Left forelimb (tissue), 1 donor: ENCODE measurements at regions not wholly inside any gene's neighbourhood (a gene's known extent, or its start where the extent isn't known, plus 50 kb on each side); places are given as distances from the start of the nearest gene placed in this dataset.
A peak's percentile ranks its signal among the peaks of the same experiment; 100 is the strongest.
"Not testable (repeated sequence)": the region's sequence is repeated elsewhere in the genome, so short reads cannot be mapped to it uniquely, and the experiment has no call there.

Experiments used
- DNase-seq: peaks from one replicate; pipeline ENCODE4 v3.0.0-alpha.2; 2018; ENCODE audit warnings: low spot score

DNA sequence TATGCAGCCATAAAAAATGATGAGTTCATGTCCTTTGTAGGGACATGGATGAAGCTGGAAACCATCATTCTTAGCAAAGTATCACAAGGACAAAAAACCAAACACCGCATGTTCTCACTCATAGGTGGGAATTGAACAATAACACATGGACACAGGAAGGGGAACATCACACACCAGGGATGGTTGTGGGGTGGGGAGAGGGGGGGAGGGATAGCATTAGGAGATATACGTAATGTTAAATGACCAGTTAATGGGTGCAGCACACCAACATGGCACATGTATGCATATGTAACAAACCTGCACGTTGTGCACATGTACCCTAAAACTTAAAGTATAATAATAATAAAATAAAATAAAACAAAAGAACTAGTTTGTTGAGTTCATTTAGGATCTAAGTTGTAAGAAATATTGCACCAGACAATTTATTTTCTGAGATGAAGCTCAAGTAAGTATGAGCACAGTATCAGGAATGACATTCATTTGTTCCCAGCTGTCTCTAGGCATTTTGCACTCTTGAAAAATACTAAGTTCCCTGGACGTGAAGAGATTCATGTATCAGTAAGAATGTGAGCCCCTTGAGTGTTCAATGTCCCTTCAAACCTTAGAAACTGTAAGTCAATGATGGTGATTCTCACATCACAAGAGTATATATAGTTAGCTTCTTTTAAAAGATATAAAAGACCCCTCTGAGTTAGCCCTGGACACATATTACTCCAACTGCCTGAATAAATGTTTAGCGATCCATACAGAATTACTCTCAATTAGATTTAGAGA, 1519.3 kb upstream of the TPTE start:
- DNase-seq = not testable (repeated sequence)

DNA sequence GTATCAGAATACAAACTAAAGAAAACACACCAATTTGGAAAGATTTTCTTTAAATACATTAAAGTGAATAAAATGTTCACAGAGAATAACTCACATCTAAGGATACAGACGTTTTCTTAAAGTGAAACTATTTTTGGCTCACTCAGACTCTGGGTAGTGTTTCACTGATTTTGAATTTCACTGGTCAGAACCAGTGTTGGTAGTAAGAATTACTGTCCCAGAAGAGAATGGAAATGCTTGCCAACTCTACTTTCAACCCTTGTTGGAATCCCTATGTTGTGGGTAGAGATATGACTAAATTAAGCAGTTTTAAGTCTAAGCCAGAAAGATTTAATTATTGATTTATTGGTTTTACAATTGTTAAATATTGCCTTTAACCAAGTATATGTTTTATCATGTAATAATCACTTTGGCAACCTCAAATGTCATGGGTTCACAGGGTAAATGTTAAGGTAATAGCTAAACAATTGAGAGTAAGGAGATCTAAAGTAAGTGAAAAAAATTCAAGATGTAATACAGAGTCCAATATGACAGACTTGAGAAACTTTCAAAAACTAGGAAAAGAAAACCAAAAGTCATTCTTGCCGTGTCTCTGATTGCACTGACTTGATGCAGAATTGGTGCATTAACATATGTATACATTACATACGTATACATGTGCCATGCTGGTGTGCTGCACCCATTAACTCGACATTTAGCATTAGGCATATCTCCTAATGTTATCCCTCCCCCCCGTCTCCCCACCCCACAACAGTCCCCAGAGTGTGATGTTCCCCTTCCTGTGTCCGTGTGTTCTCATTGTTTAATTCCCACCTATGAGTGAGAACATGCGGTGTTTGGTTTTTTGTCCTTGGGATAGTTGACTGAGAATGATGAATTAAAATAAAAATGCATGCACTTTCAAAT, 1517.2 kb upstream of the TPTE start:
- DNase-seq = not testable (repeated sequence)

DNA sequence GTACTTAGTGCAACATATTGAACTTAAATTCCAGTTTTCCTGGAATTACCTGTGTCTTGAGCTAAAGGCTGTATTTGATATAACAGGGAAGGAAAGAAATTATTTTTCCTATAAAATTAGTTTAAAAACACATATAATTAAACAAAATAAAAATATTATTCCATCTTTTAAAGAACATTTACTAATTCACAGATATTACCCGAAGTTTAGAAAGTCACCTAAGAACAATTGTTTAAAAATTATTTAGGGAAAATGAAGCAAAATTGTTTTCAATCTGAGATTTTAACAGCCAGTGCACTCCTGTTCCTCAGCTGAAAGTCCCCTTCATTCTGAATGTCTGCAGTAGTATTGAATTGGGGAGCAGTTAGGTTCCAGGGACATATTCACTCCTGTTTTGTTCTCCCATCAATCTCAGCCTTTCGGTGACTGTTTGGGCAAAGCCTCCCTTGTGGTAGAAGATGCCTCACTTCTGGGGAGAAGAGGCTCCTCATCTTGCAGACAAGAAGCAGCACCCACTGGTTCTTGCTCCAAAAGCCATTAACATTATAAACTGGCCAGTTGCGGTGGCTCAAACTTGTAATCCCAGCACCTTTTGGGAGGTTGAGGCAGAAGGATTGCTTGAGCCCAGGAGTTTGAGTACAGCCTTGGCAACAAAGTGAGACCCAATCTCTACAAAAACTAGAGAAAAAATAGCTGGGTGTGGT, 1516.4 kb upstream of the TPTE start:
- DNase-seq = not testable (repeated sequence)

DNA sequence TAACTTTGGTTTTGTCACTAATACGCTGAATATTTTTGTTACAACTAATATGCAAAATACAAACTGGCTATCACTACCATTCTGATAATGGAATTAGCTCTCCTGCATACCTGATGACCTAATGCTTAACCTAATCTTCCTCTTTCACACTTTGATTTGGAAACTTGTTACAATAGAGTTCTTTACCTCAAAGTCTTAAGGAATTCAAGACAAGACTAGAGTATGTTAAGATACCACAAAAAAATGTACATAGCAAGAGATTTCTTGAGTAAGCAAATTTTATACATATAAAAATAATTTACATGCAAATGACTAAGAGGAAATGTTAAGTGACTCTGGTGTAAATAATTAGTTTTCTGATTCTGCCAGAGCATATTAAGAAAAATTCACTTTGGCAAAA, 1515.7 kb upstream of the TPTE start:
- not testable (repeated sequence) for DNase-seq

DNA sequence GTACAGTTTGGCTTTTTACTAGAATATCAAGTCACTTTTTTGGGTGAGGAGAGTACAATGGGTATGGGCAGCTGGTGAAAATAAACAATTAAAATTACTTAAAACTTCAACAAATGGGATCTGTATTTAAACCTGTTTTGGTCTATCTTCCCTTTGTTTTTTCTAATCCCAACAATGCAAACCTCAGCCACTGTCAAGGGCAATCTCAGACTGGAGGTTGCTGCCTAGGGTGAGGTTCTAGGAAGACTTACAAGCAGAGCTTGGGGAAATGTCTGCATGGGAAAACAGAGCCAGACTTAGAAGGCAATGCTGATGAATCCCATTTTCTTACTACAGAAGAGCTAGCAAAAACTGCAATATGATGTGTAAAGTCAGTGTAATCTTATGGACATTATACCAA, 1515.3 kb upstream of the TPTE start:
- DNase-seq = not testable (repeated sequence)

DNA sequence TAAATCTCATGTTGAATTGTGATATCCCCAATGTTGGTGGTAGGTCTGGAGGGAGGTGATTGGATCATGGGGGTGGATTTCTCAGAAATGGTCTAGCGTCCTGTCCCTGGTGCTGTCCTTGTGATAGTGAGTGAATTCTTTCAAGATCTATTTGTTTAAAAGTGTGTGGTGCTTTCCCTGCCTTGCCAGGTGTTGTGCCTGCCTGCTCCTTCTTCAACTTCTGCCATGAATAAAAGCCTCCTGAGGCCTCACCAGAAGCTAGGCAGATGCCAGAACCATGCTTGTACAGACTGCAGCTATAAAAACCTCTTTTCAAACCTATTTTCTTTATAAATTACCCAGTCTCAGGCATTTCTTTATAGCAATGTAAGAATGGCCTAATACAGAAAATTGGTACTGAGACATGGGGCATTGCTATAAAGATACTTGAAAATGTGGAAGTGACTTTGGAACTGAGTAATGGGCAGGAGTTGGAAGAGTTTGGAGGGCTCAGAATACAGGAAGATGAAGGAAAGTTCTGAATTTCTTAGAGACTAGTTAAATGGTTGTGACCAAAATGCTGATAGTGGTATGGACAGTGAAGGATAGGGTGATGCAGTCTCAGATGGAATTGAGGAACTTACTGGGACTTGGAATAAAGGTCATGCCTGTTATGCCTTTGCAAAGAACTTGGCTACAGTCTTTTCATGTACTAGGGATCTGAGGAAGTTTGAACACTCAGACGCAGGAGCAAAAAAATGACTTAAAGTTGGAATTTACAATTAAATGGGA, 1514.6 kb upstream of the TPTE start:
- DNase-seq = not testable (repeated sequence)

DNA sequence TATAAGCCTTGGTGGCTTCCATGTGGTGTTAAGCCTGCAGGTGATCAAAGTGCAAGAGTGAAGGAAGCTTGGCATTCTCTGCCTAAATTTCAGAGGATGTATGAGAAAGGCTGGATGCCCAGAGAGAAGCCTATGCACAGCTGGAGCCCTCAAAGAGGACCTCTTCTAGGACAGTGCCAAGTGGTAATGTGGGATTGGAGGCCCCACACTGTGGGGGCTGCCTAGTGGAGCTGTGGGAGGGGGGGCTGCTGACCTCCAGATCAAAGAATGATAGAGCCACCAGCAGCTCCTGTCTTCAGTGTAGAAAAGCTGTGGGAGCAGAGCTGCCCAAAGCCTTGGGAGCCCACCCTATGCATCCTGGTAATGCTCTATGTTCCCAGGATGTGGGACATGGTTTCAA, 1512.7 kb upstream of the TPTE start:
- no peak for DNase-seq

DNA sequence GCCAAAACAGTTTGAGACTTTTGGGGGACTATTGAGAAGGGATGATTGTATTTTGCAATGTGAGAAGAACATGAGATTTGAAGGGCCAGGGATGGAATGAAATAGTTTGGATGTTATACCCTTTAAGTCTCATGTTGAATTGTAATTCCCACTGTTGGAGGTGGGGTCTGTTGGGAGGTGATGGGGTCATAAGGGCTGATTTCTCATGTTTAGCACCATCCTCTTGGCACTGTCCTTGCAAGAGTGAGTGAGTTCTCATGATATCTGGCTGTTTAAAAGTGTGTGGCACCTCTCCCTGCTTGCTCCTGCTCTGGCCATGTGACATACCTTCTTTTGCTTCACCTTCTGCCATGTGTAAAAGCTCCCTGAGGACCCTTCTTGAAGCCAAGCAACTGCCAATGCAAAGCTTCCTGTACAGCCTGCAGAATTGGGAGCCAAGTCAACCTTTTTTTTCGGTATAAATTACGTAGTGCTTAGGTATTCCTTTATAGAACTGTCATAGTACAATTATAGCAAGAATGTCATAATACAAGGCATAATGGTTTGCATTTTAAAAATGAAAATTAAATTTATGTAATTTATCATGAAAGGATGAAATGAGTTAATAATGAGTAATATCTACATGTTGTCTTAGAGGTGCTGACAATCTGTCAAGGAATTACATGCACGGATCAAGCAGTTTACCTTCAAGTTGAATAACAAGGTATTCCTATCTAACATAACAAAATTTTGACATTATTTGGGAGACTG, 1511.9 kb upstream of the TPTE start:
- DNase-seq = not testable (repeated sequence)

DNA sequence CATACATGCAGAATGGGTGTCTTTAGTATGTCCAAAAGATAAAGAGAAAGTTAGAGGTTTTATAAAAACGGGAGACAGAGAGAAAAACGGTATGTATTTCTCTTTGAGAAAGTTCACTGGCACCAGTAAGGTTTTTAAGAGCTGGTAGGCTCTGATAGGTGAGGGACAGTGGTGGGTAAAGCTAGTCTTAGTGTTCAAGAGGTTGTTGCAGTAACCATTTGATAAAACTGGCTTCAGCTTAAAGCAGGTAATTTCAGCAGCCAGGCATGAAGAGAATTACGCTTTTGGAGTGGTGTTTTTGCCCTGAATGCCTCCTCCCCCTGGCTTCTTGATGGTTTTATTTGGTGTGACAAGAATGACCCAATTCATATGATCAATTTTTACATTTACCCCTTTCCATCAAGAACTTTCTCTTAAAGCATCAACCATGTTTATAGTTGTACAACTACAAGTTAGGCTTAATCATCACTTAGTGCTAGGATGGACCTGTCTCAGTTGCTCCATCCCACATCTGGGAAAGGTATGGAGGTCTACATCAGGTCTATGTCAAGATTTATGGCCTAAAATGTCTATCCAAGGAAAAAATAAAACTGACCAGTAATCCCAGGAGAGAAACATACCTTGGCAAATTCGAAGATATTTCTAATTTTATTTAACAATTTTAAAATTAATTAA, 1511.1 kb upstream of the TPTE start:
- not testable (repeated sequence) for DNase-seq

DNA sequence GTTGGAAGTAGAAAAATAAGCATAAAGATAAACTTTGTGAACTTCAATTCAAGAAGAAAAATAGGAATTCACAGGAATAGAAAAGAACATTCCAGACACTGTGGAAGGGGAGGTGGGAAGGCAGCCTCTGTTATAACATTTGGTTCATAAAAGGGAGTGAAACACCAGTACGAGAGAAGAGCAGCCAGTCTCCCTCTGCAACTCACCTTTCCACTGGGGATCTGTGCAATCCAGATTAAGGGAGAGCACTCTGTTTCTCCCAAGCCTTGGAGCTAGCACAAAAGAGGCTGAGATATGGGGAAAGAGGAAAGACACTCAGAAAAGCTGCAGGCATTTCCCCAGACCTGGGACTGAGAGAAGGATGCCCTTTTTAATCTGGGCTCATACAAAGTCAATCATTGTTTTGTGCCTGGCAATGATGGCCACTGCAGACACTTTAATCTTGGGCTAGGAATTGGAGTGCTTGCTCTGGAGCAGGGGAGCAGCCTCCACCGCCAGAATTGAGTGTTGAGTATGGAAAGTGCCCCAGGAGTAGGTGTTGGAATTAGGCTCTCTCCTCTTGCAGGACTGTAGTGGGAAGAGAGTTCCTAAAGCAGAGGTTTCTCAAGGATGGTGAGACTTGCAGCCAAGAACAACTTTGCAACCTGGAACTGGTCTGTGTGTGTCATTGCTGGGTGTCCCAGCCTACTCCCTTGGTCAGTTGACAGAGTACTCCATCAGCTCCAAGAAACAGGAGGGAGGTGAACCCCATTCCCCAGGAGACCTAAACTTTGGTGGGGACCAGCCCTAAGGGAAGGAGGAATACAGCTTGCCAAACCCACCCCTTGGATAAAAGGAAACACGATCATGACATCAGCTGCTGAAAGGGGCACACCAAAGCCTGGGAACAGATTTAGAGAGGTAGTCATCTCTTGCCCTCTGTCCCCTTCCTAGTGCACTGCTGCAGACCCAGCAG, 1510.2 kb upstream of the TPTE start:
- DNase-seq = not testable (repeated sequence)

DNA sequence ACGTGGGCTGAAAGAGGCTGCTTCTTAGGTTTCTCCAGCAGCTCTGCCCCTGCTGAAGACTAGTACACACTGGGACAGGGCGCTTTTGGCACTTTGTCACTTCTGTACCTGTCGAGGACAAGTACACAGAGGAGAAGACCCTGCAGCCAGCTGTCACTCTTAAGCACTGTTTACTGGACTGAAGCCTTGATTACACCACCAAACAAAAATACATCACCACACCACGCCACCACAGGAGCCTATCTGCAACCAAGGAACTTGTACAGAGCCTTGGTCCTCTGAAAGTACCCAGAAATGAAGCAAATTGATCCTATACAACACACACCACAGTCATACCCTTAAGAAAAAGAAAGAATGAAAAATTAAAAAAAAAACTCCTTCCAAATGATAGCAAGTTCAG, 1509.5 kb upstream of the TPTE start:
- DNase-seq = not testable (repeated sequence)

DNA sequence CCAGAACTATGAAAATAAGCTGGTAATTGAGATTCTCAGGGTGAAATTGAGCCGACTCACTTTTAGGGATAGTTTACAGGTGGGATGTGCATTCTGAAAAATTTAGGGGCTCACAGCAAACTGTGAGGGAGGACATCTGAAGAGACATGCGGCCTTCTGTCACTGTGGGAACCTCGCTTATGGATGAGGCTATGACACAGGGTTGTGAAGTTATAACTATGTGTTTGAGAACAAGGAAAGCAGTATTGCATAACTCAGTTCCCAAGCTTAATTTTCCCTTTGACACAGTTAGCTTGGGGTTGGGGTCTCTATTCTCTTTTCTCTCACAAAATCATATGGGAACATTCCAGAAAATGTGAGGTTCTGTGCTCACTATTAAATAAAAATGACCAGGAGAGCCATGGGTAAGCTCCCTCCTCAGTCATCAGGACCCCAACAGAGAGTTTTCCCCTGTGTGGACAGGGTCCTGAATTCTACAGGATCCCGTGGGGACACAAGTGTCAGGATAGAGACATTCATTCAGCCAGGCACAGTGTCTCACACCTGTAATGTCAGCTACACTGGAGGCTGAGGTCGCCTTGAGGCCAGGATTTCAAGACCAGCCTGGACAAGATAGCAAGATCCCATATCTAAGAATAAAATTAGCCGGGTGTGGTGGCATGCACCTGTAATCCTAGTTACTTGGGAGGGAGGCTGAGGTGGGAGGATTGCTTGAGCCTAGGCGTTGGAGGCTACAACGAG, 1507.7 kb upstream of the TPTE start:
- not testable (repeated sequence) for DNase-seq

DNA sequence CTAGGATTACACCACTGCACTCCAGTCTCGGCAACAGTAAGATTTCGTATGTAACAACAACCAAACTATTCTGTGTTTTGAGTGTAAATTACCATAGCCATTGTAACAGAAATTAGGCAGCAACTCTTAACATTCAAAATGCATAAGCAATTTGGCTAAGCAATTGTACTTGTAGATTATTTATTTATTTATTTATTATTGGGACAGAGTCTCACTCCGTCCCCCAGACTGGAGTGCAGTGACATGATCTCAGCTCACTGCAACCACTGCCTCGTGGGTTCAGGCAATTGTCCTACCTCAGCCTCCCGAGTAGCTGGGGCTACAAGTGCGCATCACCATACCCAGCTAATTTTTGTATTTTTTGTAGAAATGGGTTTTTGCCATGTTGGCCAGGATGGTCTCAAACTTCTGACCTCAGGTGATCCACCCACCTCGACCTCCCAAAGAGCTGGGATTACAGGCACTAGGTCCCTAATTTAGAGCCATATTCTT, 1507.1 kb upstream of the TPTE start:
- not testable (repeated sequence) for DNase-seq

DNA sequence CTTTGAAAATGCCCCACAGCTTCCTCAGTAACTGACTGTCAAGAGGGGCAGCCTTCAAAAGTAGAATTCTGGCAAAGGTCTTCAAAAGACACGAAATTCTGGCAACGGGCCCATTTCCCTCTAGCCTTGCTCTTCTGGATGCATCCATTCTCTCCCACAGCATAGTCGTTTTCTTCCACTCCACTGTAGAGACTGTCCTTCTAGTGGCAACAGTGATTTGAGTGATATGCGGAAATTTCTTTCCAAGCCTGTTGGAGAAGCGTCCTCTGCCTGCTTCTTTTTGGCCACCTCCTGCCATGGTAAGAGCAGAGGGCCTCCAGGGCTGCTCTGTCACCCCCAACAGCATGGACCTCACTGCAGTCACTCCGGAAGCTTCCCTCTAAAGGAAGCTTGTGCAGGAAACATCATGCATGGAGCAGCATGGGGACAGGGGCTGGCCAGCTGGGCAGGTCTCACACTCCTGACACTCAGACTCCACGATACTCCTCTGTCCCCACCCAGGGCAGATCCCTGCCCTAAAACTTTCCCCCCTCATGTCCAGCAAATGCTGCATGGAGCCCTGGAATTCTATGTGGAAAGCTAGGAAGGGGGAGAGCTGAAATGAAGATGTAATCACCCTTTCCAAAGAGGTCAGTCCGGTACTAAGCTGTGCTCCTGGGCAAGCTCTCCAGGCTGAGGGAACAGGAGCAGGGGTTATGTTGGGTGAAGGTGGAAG, 1505.7 kb upstream of the TPTE start:
- DNase-seq = not testable (repeated sequence)

DNA sequence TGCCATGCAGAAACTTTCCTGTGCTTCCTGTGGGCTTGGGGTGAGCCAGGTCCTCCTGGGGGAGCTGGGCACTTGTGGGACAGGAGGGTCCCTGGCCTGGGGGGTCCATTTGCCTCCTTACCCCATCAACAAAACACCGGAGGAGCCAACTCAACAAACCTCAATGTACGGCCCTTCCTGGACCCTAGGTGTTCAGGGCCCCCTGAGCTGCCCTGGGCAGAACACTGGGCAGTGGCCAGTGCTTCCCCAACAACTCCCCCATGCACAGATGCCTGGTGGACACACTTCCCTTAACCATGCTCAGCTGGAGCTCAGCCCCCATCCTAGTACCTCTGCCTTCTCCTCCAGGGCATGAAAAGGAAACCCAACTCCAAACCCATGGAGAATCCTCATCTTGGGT, 1504.2 kb upstream of the TPTE start:
- DNase-seq = peak; percentile 55

DNA sequence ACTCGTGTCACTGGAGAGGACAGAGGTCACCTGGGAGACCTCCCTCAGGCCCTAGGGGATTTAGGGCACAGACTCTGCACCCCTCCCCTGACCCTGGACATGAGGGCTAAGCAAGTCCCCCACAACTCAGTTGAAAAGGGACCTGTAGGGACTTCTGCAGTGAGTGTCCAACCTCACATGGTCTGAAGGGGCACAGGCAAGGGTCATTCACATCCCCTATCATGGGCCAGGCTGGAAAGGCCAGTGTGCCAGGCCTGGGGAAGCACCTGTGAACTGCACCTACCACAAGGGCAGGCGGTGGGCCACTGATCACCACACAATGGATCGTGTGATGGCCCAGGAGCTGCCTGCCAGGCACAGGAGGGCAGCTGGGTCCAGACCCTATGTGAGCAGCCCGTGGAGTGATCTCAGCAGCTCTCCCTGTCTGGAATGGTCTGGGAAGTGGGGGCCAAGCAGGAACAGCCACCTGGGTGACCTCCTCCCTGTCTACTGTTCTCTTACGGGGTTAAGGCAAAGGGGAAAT, 1502.6 kb upstream of the TPTE start:
- not testable (repeated sequence) for DNase-seq
